SK-N-MC (cell line): ENCODE measurements at regions not wholly inside any gene's neighbourhood (a gene's known extent, or its start where the extent isn't known, plus 50 kb on each side); places are given as distances from the start of the nearest gene placed in this dataset.

Source experiments
- EZH2 ChIP-seq: fragments of 200-600 bp; sonication (generic); IDR thresholded peaks from one replicate; pipeline ENCODE4 v1.6.1; 2017; ENCODE audit warnings: antibody characterized with exemption
- FOXP2 ChIP-seq: optimal IDR thresholded peaks from 2 replicates; pipeline ENCODE3; 2011; ENCODE audit warnings: mild to moderate bottlenecking, moderate library complexity; ENCODE audit not compliant: insufficient read depth; ENCODE audit errors: extremely low read length, control extremely low read depth
- POLR2AphosphoS5 ChIP-seq: IDR thresholded peaks from 2 replicates; pipeline ENCODE4 v1.6.1; 2012; ENCODE audit warnings: mild to moderate bottlenecking, low read depth, low read length, borderline replicate concordance

- TF ChIP-seq EZH2 (no peak), POLR2AphosphoS5 (no peak), FOXP2 (no peak)
These were observed 169.7 kb upstream of the CD180 start for GRCh38 chr5:67366276-67366675.
